Stimulated activated CD8-positive, alpha-beta memory T cell treated with anti-CD3 and anti-CD28 coated beads, Interleukin-12 subunit alpha, Interleukin-12 subunit beta, amount 100 ng/mL, for 24 hours (primary cell): ENCODE measurements at regions not wholly inside any gene's neighbourhood (a gene's known extent, or its start where the extent isn't known, plus 50 kb on each side); places are given as distances from the start of the nearest gene placed in this dataset.
A peak's percentile ranks its signal among the peaks of the same experiment; 100 is the strongest.
"Not testable (repeated sequence)": the region's sequence is repeated elsewhere in the genome, so short reads cannot be mapped to it uniquely, and the experiment has no call there.

Experiments
- DNase-seq: peaks from one replicate; pipeline ENCODE4 v3.0.0-alpha.2; 2020; ENCODE audit errors: extremely low read depth

GRCh38 chr4:141290771-141291170 is 70.1 kb downstream of the ZNF330 start:
- no peak for DNase-seq

GRCh38 chr4:141294306-141294705 is 73.6 kb downstream of the ZNF330 start:
- no peak for DNase-seq

GRCh38 chr4:141301216-141301615 is 80.5 kb downstream of the ZNF330 start:
- no peak for DNase-seq

GRCh38 chr4:141302924-141303323 is 82.2 kb downstream of the ZNF330 start:
- DNase-seq, result no peak

- no peak for DNase-seq
Measured at GRCh38 chr4:141304346-141304745, 83.7 kb downstream of the ZNF330 start.

- DNase-seq, result no peak
Measured at GRCh38 chr4:141306331-141306730, 85.6 kb downstream of the ZNF330 start.

GRCh38 chr4:141307241-141307689 is 86.6 kb downstream of the ZNF330 start:
- DNase-seq, result peak; percentile 15

GRCh38 chr4:141309874-141310273 is 89.2 kb downstream of the ZNF330 start:
- DNase-seq, result no peak

GRCh38 chr4:141311246-141312204 is 90.8 kb downstream of the ZNF330 start:
- DNase-seq, result no peak

GRCh38 chr4:141314627-141315026 is 93.9 kb downstream of the ZNF330 start:
- DNase-seq, result no peak

GRCh38 chr4:141328560-141329173 is 108.0 kb downstream of the ZNF330 start:
- DNase-seq, result no peak

- DNase-seq, result no peak
Measured at GRCh38 chr4:141329174-141329569, 108.5 kb downstream of the ZNF330 start.

GRCh38 chr4:141330616-141331015 is 109.9 kb downstream of the ZNF330 start:
- no peak for DNase-seq

- no peak for DNase-seq
Measured at GRCh38 chr4:141331534-141332358, 111.1 kb downstream of the ZNF330 start.

GRCh38 chr4:141332359-141333181 is 111.9 kb downstream of the ZNF330 start:
- DNase-seq, result not testable (repeated sequence)

GRCh38 chr4:141333456-141334230 is 112.9 kb downstream of the ZNF330 start:
- not testable (repeated sequence) for DNase-seq

GRCh38 chr4:141335166-141335565 is 114.5 kb downstream of the ZNF330 start:
- no peak for DNase-seq

GRCh38 chr4:141338238-141338637 is 117.5 kb downstream of the ZNF330 start:
- DNase-seq, result no peak

- DNase-seq, result no peak
Measured at GRCh38 chr4:141339391-141339790, 118.7 kb downstream of the ZNF330 start.

GRCh38 chr4:141339966-141340365 is 119.3 kb downstream of the ZNF330 start:
- no peak for DNase-seq
